HepG2 (cell line): ENCODE measurements at regions not wholly inside any gene's neighbourhood (a gene's known extent, or its start where the extent isn't known, plus 50 kb on each side); places are given as distances from the start of the nearest gene placed in this dataset.

Experiments used
- ATAC-seq: fragments of 200-7000 bp; cut with Tn5 transposase; 3 replicates; pipeline ENCODE4 v1.9.1; 2020; ENCODE audit warnings: mild to moderate bottlenecking, moderate library complexity
- BruUV-seq: library from RNA; stranded (reverse); fragments of 400-500 nt; replicated peaks from 2 replicates; lab custom pipeline; 2021; lab: Mats Ljungman, UMichigan
- CTCF ChIA-PET: fragments of 300-600 bp; formaldehyde crosslinking; extraction: SDS; loops from one replicate; lab custom pipeline; 2021; ENCODE audit warnings: low total read pairs, inconsistent platforms, low intra/inter-chr PET ratio; lab: Yijun Ruan, JAX
- POLR2A ChIA-PET: fragments of 350-600 bp; sonication (Branson Sonifier 250); formaldehyde crosslinking; loops from one replicate; lab custom pipeline; 2020; ENCODE audit warnings: antibody characterized with exemption, inconsistent platforms; lab: Yijun Ruan, JAX
- DNase-seq: peaks from one replicate; pipeline ENCODE4 v3.0.0-alpha.2; 2015; ENCODE audit warnings: low spot score
- FAIRE-seq: peaks from 3 replicates; lab custom pipeline; 2011; peaks lifted over from hg19 to GRCh38; lab: Jason Lieb, UNC
- H2AFZ ChIP-seq: one replicate; pipeline ENCODE4 v1.6.1; 2011; ENCODE audit warnings: low read length, inconsistent platforms
- H3K27ac ChIP-seq: fragments of 300-600 bp; 3 replicates; pipeline ENCODE4 v1.8.0; 2011; ENCODE audit warnings: mixed run types, mild to moderate bottlenecking, mixed read lengths, low read length, inconsistent platforms; ENCODE audit not compliant: insufficient read depth; ENCODE audit errors: extremely low read length
- H3K27me3 ChIP-seq, 2 experiments: fragments of 200-600 bp in 1 of 2; 2 replicates in 1 of 2; 3 replicates in 1 of 2; pipeline versions ENCODE4 v1.6.0 to v1.8.0; 2011; ENCODE audit warnings: low read length in 2 of 2, mild to moderate bottlenecking in 2 of 2, moderate library complexity in 2 of 2, inconsistent platforms in 1 of 2; ENCODE audit not compliant: insufficient read depth in 2 of 2, control insufficient read depth in 1 of 2
- H3K36me3 ChIP-seq, 2 experiments: fragments of 200-600 bp in 1 of 2; replicated peaks in 1 of 2; 2 replicates in 1 of 2; 3 replicates in 1 of 2; pipeline versions ENCODE4 v1.5.1 to v1.8.0; 2011; ENCODE audit warnings: low read length in 2 of 2, inconsistent platforms in 1 of 2; ENCODE audit not compliant: insufficient read depth in 2 of 2, control insufficient read depth in 1 of 2
- H3K4me1 ChIP-seq: 2 replicates; pipeline ENCODE4 v1.5.1; 2012; ENCODE audit warnings: low read length, inconsistent platforms; ENCODE audit not compliant: insufficient read depth
- H3K4me2 ChIP-seq: 2 replicates; pipeline ENCODE4 v1.6.0; 2011; ENCODE audit warnings: low read depth, low read length, inconsistent platforms
- H3K4me3 ChIP-seq, 3 experiments: fragments of 200-600 bp in 1 of 3; sonication (generic), shearing (Covaris generic) in 1 of 3; replicated peaks in 1 of 3; 2 replicates each; pipeline ENCODE4 v1.5.1; 2011 to 2016; ENCODE audit warnings: low read length in 3 of 3, inconsistent platforms in 2 of 3, low read depth in 2 of 3, mild to moderate bottlenecking in 2 of 3, control low read depth in 1 of 3, mixed read lengths in 1 of 3; ENCODE audit not compliant: insufficient read depth in 1 of 3
- H3K79me2 ChIP-seq: one replicate; pipeline ENCODE4 v1.6.1; 2011; ENCODE audit warnings: low read length, inconsistent platforms; ENCODE audit not compliant: insufficient read depth
- H3K9ac ChIP-seq: 2 replicates; pipeline ENCODE4 v1.6.0; 2011; ENCODE audit warnings: mild to moderate bottlenecking, low read depth, low read length, inconsistent platforms; ENCODE audit not compliant: insufficient read depth
- H3K9me3 ChIP-seq: 2 replicates; pipeline ENCODE4 v1.5.1; 2012; ENCODE audit warnings: mild to moderate bottlenecking, low read length
- H4K20me1 ChIP-seq: 2 replicates; pipeline ENCODE4 v1.6.0; 2011; ENCODE audit warnings: inconsistent platforms, mild to moderate bottlenecking, low read length, moderate library complexity; ENCODE audit not compliant: insufficient read depth
- BRCA1 ChIP-seq: sonication (generic); formaldehyde crosslinking; IDR thresholded peaks from 2 replicates; pipeline ENCODE4 v1.4.0; 2020; ENCODE audit warnings: missing genetic modification reagents
- FIP1L1 ChIP-seq: fragments of 200-400 bp; formaldehyde crosslinking; IDR thresholded peaks from 2 replicates; pipeline ENCODE4 v1.6.1; 2018; ENCODE audit warnings: low read depth, mild to moderate bottlenecking, low read length, moderate library complexity, borderline replicate concordance; ENCODE audit not compliant: insufficient read depth
- NFYB ChIP-seq: sonication (generic); formaldehyde crosslinking; IDR thresholded peaks from 2 replicates; pipeline ENCODE4 v1.4.0; 2020; ENCODE audit warnings: missing genetic modification reagents
- NR2F6 ChIP-seq, 2 experiments: IDR thresholded peaks; 2 replicates each; pipeline ENCODE4 v1.6.1; 2016; ENCODE audit warnings: antibody characterized with exemption in 1 of 2, mild to moderate bottlenecking in 1 of 2
- SRSF1 ChIP-seq: fragments of 200-400 bp; formaldehyde crosslinking; optimal IDR thresholded peaks from 2 replicates; pipeline ENCODE3; 2017; ENCODE audit warnings: mild to moderate bottlenecking, low read depth, low read length, moderate library complexity
- TEAD2 ChIP-seq: sonication (generic); formaldehyde crosslinking; IDR thresholded peaks from 2 replicates; pipeline ENCODE4 v1.9.0; 2021; ENCODE audit warnings: missing genetic modification reagents
- WIZ ChIP-seq: sonication (generic); formaldehyde crosslinking; IDR thresholded peaks from 2 replicates; pipeline ENCODE4 v1.5.1; 2020; ENCODE audit warnings: mild to moderate bottlenecking, missing genetic modification reagents
- XBP1 ChIP-seq: sonication (generic); formaldehyde crosslinking; IDR thresholded peaks from 2 replicates; pipeline ENCODE4 v1.5.0; 2020; ENCODE audit warnings: missing genetic modification reagents
- ZIK1 ChIP-seq: sonication (generic); formaldehyde crosslinking; IDR thresholded peaks from 2 replicates; pipeline ENCODE4 v1.5.0; 2020; ENCODE audit warnings: mild to moderate bottlenecking, low read depth, missing genetic modification reagents, borderline replicate concordance
- ZMAT3 ChIP-seq: sonication (generic); formaldehyde crosslinking; conservative IDR thresholded peaks from 2 replicates; pipeline ENCODE4 v1.7.0; 2021; ENCODE audit warnings: missing genetic modification reagents
- ZNF335 ChIP-seq: sonication (generic); formaldehyde crosslinking; IDR thresholded peaks from 2 replicates; pipeline ENCODE4 v1.4.0; 2020; ENCODE audit warnings: missing genetic modification reagents
- ZNF883 ChIP-seq: sonication (generic); formaldehyde crosslinking; IDR thresholded peaks from 2 replicates; pipeline ENCODE4 v1.5.1; 2020; ENCODE audit warnings: mild to moderate bottlenecking, missing genetic modification reagents; ENCODE audit errors: not compliant biosample characterization
- WGBS: methylation state at CpG from one replicate; pipeline ENCODE4 v1.1.6; 2017; ENCODE audit warnings: low lambda C conversion rate; 5-methylcytosine and 5-hydroxymethylcytosine counted together
- in situ Hi-C: cut with HindIII; loops from 2 replicates; pipeline ENCODE4 v1.10.0; 2017; ENCODE audit warnings: low pct_unique_long_range_greater_than_20kb; ENCODE audit not compliant: extremely low pct_ligation_motif_present
- intact Hi-C: fragments of 100-400 bp; cut with micrococcal nuclease; formaldehyde crosslinking; loops from one replicate; pipeline ENCODE4 v1.10.0; 2022; ENCODE audit not compliant: unreplicated experiment

DNA sequence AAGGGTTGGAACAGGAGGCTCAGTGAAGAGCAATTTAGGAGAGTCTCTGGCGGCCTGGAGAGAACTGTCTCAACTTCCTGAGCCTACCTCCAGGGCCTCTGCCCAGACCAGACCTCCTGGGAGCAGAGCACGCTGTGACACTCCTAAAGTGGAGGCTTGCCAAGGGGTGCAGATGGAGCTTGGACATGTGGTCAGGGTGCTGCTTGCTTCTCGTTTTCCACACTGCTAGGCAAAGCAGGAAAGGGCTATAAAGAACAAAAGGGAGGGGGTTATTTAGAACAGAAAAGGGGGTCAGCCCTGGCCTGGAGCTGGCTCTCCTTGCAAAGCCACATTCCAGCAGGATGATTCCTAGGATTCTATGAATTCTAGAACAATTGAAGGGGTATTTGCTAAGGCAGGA lies 145.7 kb upstream of the GGTLC1 start:
- H3K27me3 ChIP-seq: peaks cover 4 to 11% of the 10 kb centered on the region in 2 experiments; a peak in 1 of 5 replicates
- no peak overlapping the region for H3K4me2 ChIP-seq
- in situ Hi-C loops (no loop called here), intact Hi-C loops (no loop called here)
- no peak overlapping the region for H2AFZ ChIP-seq
- H3K36me3 ChIP-seq: no peaks in the 10 kb centered on the region
- no peaks in the 10 kb centered on the region for H4K20me1 ChIP-seq
- no peaks in the 10 kb centered on the region for H3K9me3 ChIP-seq
- H3K4me3 ChIP-seq: no peak overlapping the region
- CTCF ChIA-PET: no interaction called here
- no peak overlapping the region for H3K9ac ChIP-seq
- TF ChIP-seq NR2F6 (IDR thresholded peaks at IDR 0.05) (no peak), NR2F6 (CRISPR knock-in tag; IDR thresholded peaks at IDR 0.05) (no peak), ZIK1 (CRISPR knock-in tag) (no peak), ZNF883 (no peak)
- TF ChIP-seq, all 625 proteins: peak for 0
- H3K4me1 ChIP-seq: no peaks in the 10 kb centered on the region
- FAIRE-seq: no peak
- H3K79me2 ChIP-seq: no peaks in the 10 kb centered on the region
- no peak for ATAC-seq
- DNase-seq: no peak
- BruUV-seq: no TSS peak
- POLR2A ChIA-PET: no interaction called here
- H3K27ac ChIP-seq: no peak overlapping the region
- 0% methylated on average over 3 of the region's 3 CpGs for WGBS

DNA sequence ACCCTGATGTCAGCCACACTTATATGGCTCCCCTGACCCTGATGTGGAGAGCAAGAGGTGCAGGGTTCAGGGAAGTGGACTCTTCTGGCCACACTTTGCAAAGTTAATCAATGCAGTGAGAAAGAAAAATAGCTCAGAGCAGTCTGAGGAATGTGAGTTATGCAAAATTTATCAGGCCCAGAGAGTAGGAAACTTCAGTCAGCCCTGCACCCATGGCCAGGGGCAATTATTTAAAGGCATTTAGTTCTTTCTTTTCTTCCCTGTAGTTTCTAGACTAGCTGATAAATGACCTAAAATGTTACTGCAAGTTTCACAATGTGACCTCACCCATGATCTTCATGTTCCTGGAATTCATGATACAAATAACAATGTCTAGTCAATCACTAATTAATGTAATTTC lies 143.7 kb upstream of the GGTLC1 start:
- Histone ChIP-seq H2AFZ (no peak overlapping the region), H3K79me2 (no peaks in the 10 kb centered on the region), H3K4me1 (no peaks in the 10 kb centered on the region), H3K9me3 (no peaks in the 10 kb centered on the region), H3K4me2 (no peak overlapping the region), H3K9ac (no peak overlapping the region), H4K20me1 (no peaks in the 10 kb centered on the region), H3K27ac (no peak overlapping the region), H3K27me3 (peaks cover 4 to 11% of the 10 kb centered on the region in 2 experiments; a peak in 1 of 5 replicates), H3K4me3 (no peak overlapping the region), H3K36me3 (no peaks in the 10 kb centered on the region)
- BruUV-seq: no TSS peak
- ChIA-PET CTCF (no interaction called here), POLR2A (no interaction called here)
- in situ Hi-C loops: no loop called here
- no peak for FAIRE-seq
- no peak for DNase-seq
- TF ChIP-seq WIZ (CRISPR knock-in tag): no peak
- TF ChIP-seq TEAD2: no peak
- TF ChIP-seq SRSF1: no peak
- TF ChIP-seq ZNF335 (CRISPR knock-in tag): no peak
- TF ChIP-seq FIP1L1: no peak
- TF ChIP-seq BRCA1: no peak
- no peak for TF ChIP-seq NFYB
- TF ChIP-seq ZMAT3 (CRISPR knock-in tag): no peak
- TF ChIP-seq XBP1 (CRISPR knock-in tag): no peak
- no peak for ATAC-seq
- intact Hi-C loops: no loop called here
